Activated T-cell treated with anti-CD3 and anti-CD28 coated beads, Interleukin-2, amount 50 U/mL, for 72 hours (primary cell): ENCODE measurements at regions not wholly inside any gene's neighbourhood (a gene's known extent, or its start where the extent isn't known, plus 50 kb on each side); places are given as distances from the start of the nearest gene placed in this dataset.

ENCODE experiments used
- ATAC-seq, 2 donors: fragments of 150-1000 bp; cut with Tn5 transposase; replicated peaks in 1 of 2; 2 replicates each; pipeline ENCODE4 v1.10.0; 2021; ENCODE audit warnings: moderate library complexity in 2 of 2, mild to moderate bottlenecking in 1 of 2
- DNase-seq, 2 donors: peaks; one replicate each; pipeline ENCODE4 v3.0.0; 2021 to 2022; ENCODE audit warnings: mixed read lengths in 1 of 2
- H3K27ac Mint-ChIP-seq: one replicate; pipeline ENCODE4 v1.8.0; 2022; ENCODE audit warnings: mild to moderate bottlenecking, moderate library complexity, mixed read lengths
- H3K27me3 Mint-ChIP-seq: one replicate; pipeline ENCODE4 v1.8.0; 2022; ENCODE audit warnings: low read depth, mixed read lengths
- H3K36me3 Mint-ChIP-seq, 2 donors: one replicate each; pipeline ENCODE4 v1.8.0; 2022; ENCODE audit warnings: mixed read lengths in 2 of 2, mild to moderate bottlenecking in 1 of 2; ENCODE audit not compliant: insufficient read depth in 2 of 2
- H3K4me1 Mint-ChIP-seq: one replicate; pipeline ENCODE4 v1.8.0; 2022; ENCODE audit warnings: low read depth, mixed read lengths
- H3K4me3 Mint-ChIP-seq, 2 donors: one replicate each; pipeline ENCODE4 v1.8.0; 2022; ENCODE audit warnings: mild to moderate bottlenecking in 2 of 2, mixed read lengths in 2 of 2, moderate library complexity in 2 of 2
- H3K9me3 Mint-ChIP-seq, 2 donors: one replicate each; pipeline ENCODE4 v1.8.0; 2022; ENCODE audit warnings: mixed read lengths in 2 of 2

GRCh38 chr6:134523903-134524650 is 206.2 kb upstream of the SGK1 start:
- Mint-ChIP-seq H3K4me3 (no peak overlapping the region), H3K4me1 (peaks cover 57% of the 10 kb centered on the region), H3K27me3 (no peaks in the 10 kb centered on the region), H3K27ac (peak overlapping the region; percentile 42), H3K9me3 (no peaks in the 10 kb centered on the region), H3K36me3 (no peaks in the 10 kb centered on the region)
- DNase-seq: no peak
- peak; percentile 80 to 86 for ATAC-seq

- Mint-ChIP-seq H3K4me3 (no peak overlapping the region), H3K4me1 (peaks cover 67% of the 10 kb centered on the region)
Observed at GRCh38 chr6:134523051-134523450, 205.1 kb upstream of the SGK1 start.

GRCh38 chr6:134521116-134521501 is 203.2 kb upstream of the SGK1 start:
- no peaks in the 10 kb centered on the region for H3K36me3 Mint-ChIP-seq
- no peaks in the 10 kb centered on the region for H3K27me3 Mint-ChIP-seq
- no peak for DNase-seq
- ATAC-seq: no peak
- H3K4me3 Mint-ChIP-seq: peak overlapping the region in 1 of 2 donors; percentile 5
- no peaks in the 10 kb centered on the region for H3K9me3 Mint-ChIP-seq
- peaks cover 75% of the 10 kb centered on the region for H3K4me1 Mint-ChIP-seq
- H3K27ac Mint-ChIP-seq: no peak overlapping the region

More at GRCh38 chr6:134523051-134523450, 205.1 kb upstream of the SGK1 start:
- Mint-ChIP-seq H3K27me3 (no peaks in the 10 kb centered on the region), H3K36me3 (no peaks in the 10 kb centered on the region), H3K27ac (no peak overlapping the region), H3K9me3 (no peaks in the 10 kb centered on the region)
- DNase-seq: no peak
- ATAC-seq: no peak

- Mint-ChIP-seq H3K27ac (no peak overlapping the region), H3K4me3 (peak overlapping the region; percentile 37 to 49), H3K9me3 (no peaks in the 10 kb centered on the region), H3K36me3 (no peaks in the 10 kb centered on the region), H3K4me1 (peaks cover 72% of the 10 kb centered on the region), H3K27me3 (no peaks in the 10 kb centered on the region)
- DNase-seq (no peak), ATAC-seq (no peak)
Observed at GRCh38 chr6:134520181-134521115, 202.5 kb upstream of the SGK1 start.

GRCh38 chr6:134519465-134519864 is 201.6 kb upstream of the SGK1 start:
- no peaks in the 10 kb centered on the region for H3K9me3 Mint-ChIP-seq
- H3K27me3 Mint-ChIP-seq: no peaks in the 10 kb centered on the region
- H3K36me3 Mint-ChIP-seq: no peaks in the 10 kb centered on the region
- peaks cover 62% of the 10 kb centered on the region for H3K4me1 Mint-ChIP-seq
- peak overlapping the region; percentile 69 for H3K27ac Mint-ChIP-seq
- peak; percentile 56 to 72 for ATAC-seq
- peak; percentile 21 to 31 for DNase-seq
- H3K4me3 Mint-ChIP-seq: peak overlapping the region; percentile 49 to 76

- H3K4me3 Mint-ChIP-seq: peak overlapping the region in 1 of 2 donors; percentile 29
- H3K4me1 Mint-ChIP-seq: peaks cover 46% of the 10 kb centered on the region
- no peaks in the 10 kb centered on the region for H3K36me3 Mint-ChIP-seq
- H3K9me3 Mint-ChIP-seq: no peaks in the 10 kb centered on the region
- DNase-seq (no peak), ATAC-seq (no peak)
- H3K27me3 Mint-ChIP-seq: no peaks in the 10 kb centered on the region
- H3K27ac Mint-ChIP-seq: no peak overlapping the region
Observed at GRCh38 chr6:134517868-134518267, 200.0 kb upstream of the SGK1 start.

- H3K36me3 Mint-ChIP-seq: no peaks in the 10 kb centered on the region
- ATAC-seq (peak in 1 of 2 donors; percentile 80), DNase-seq (peak in 1 of 2 donors; percentile 24)
- H3K9me3 Mint-ChIP-seq: no peaks in the 10 kb centered on the region
- H3K4me3 Mint-ChIP-seq: peak overlapping the region in 1 of 2 donors; percentile 29
- no peak overlapping the region for H3K27ac Mint-ChIP-seq
- H3K4me1 Mint-ChIP-seq: peaks cover 43% of the 10 kb centered on the region
- no peaks in the 10 kb centered on the region for H3K27me3 Mint-ChIP-seq
Observed at GRCh38 chr6:134517145-134517658, 199.3 kb upstream of the SGK1 start.

- H3K4me1 Mint-ChIP-seq: peaks cover 42% of the 10 kb centered on the region
- H3K4me3 Mint-ChIP-seq: no peak overlapping the region
- H3K27me3 Mint-ChIP-seq: no peaks in the 10 kb centered on the region
- no peaks in the 10 kb centered on the region for H3K36me3 Mint-ChIP-seq
- no peaks in the 10 kb centered on the region for H3K9me3 Mint-ChIP-seq
- DNase-seq (no peak), ATAC-seq (no peak)
- no peak overlapping the region for H3K27ac Mint-ChIP-seq
Observed at GRCh38 chr6:134516582-134516981, 198.7 kb upstream of the SGK1 start.

GRCh38 chr6:134515986-134516385 is 198.1 kb upstream of the SGK1 start:
- peaks cover 36% of the 10 kb centered on the region for H3K4me1 Mint-ChIP-seq
- H3K4me3 Mint-ChIP-seq: no peak overlapping the region
- no peak overlapping the region for H3K27ac Mint-ChIP-seq
- H3K36me3 Mint-ChIP-seq: no peaks in the 10 kb centered on the region
- no peak for DNase-seq
- no peaks in the 10 kb centered on the region for H3K27me3 Mint-ChIP-seq
- H3K9me3 Mint-ChIP-seq: no peaks in the 10 kb centered on the region
- no peak for ATAC-seq

- peaks cover 14% of the 10 kb centered on the region for H3K4me1 Mint-ChIP-seq
- no peaks in the 10 kb centered on the region for H3K27me3 Mint-ChIP-seq
- ATAC-seq (no peak), DNase-seq (no peak)
- no peaks in the 10 kb centered on the region for H3K36me3 Mint-ChIP-seq
- no peak overlapping the region for H3K4me3 Mint-ChIP-seq
- no peak overlapping the region for H3K27ac Mint-ChIP-seq
- H3K9me3 Mint-ChIP-seq: no peaks in the 10 kb centered on the region
Observed at GRCh38 chr6:134512981-134513391, 195.1 kb upstream of the SGK1 start.

- DNase-seq (no peak), ATAC-seq (no peak)
- Mint-ChIP-seq H3K27me3 (no peaks in the 10 kb centered on the region), H3K27ac (no peak overlapping the region), H3K4me1 (peaks cover 6% of the 10 kb centered on the region), H3K9me3 (no peaks in the 10 kb centered on the region), H3K4me3 (no peak overlapping the region), H3K36me3 (no peaks in the 10 kb centered on the region)
Observed at GRCh38 chr6:134511984-134512683, 194.2 kb upstream of the SGK1 start.

GRCh38 chr6:134510920-134511319 is 193.0 kb upstream of the SGK1 start:
- Mint-ChIP-seq H3K9me3 (no peaks in the 10 kb centered on the region), H3K4me3 (no peak overlapping the region), H3K27ac (no peak overlapping the region), H3K36me3 (no peaks in the 10 kb centered on the region), H3K27me3 (no peaks in the 10 kb centered on the region), H3K4me1 (peaks cover 6% of the 10 kb centered on the region)
- no peak for ATAC-seq
- no peak for DNase-seq

GRCh38 chr6:134510142-134510541 is 192.2 kb upstream of the SGK1 start:
- Mint-ChIP-seq H3K27ac (no peak overlapping the region), H3K4me1 (peaks cover 6% of the 10 kb centered on the region), H3K4me3 (no peak overlapping the region), H3K36me3 (no peaks in the 10 kb centered on the region), H3K27me3 (no peaks in the 10 kb centered on the region), H3K9me3 (no peaks in the 10 kb centered on the region)
- ATAC-seq (no peak), DNase-seq (no peak)
